ENCODE measurements at regions not wholly inside any gene's neighbourhood (a gene's known extent, or its start where the extent isn't known, plus 50 kb on each side); places are given as distances from the start of the nearest gene placed in this dataset.

GRCh38 chr2:121092095-121092494 lies 192.9 kb downstream of the TFCP2L1 start:
- TF ChIP-seq CHD4 (IDR thresholded peaks at IDR 0.05; ENCODE audit: borderline replicate concordance) (no peak), RAD21 (conservative IDR thresholded peaks at IDR 0.05 in 1 of 2, IDR thresholded peaks at IDR 0.05 in 1 of 2) (no peak), NFE2L2 (conservative IDR thresholded peaks at IDR 0.05; ENCODE audit: low read length) (no peak), RNF2 (IDR thresholded peaks at IDR 0.05; ENCODE audit: borderline replicate concordance, low read depth) (no peak)
